GM12891 (cell line): ENCODE measurements at regions not wholly inside any gene's neighbourhood (a gene's known extent, or its start where the extent isn't known, plus 50 kb on each side); places are given as distances from the start of the nearest gene placed in this dataset.
"Not testable (repeated sequence)": the region's sequence is repeated elsewhere in the genome, so short reads cannot be mapped to it uniquely, and the experiment has no call there.

Experiments used
- PAX5 ChIP-seq: IDR thresholded peaks from 2 replicates; pipeline ENCODE4 v1.6.1; 2011; ENCODE audit warnings: low read length, moderate library complexity, mild to moderate bottlenecking; ENCODE audit not compliant: insufficient read depth, severe bottlenecking
- POLR2A ChIP-seq: IDR thresholded peaks from 2 replicates; pipeline ENCODE4 v1.6.1; 2011; ENCODE audit warnings: low read depth, low read length, control low read depth
- POLR2AphosphoS5 ChIP-seq: IDR thresholded peaks from 2 replicates; pipeline ENCODE4 v1.6.1; 2011; ENCODE audit warnings: low read depth, low read length, control low read depth
- TAF1 ChIP-seq: IDR thresholded peaks from 2 replicates; pipeline ENCODE4 v1.6.1; 2011; ENCODE audit warnings: low read depth, low read length, control low read depth

DNA sequence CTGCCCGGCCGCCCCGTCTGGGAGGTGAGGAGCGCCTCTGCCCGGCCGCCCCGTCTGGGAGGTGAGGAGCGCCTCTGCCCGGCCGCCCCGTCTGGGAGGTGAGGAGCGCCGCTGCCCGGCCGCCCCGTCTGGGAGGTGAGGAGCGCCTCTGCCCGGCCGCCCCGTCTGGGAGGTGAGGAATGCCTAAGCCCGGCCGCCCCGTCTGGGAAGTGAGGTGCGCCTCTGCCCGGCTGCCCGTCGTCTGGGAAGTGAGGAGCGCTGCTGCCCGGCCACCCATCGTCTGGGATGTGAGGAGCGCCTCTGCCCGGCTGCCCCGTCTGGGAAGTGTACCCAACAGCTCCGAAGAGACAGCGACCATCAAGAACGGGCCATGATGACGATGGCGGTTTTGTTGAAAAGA is 136.6 kb upstream of the PROKR2 start:
- TF ChIP-seq POLR2AphosphoS5, TAF1, POLR2A, PAX5: not testable (repeated sequence)
